ENCODE measurements at regions not wholly inside any gene's neighbourhood (a gene's known extent, or its start where the extent isn't known, plus 50 kb on each side); places are given as distances from the start of the nearest gene placed in this dataset.

GRCh38 chr1:60170709-60171108 is 97.1 kb upstream of the C1orf87 start:
- no peak for TF ChIP-seq EP300 (conservative IDR thresholded peaks at IDR 0.05; ENCODE audit: poor library complexity, severe bottlenecking)
- no peak for TF ChIP-seq RAD21 (conservative IDR thresholded peaks at IDR 0.05)
- no peak for TF ChIP-seq TAF1 (IDR thresholded peaks at IDR 0.05; ENCODE audit: low read depth)
- TF ChIP-seq EZH2 (IDR thresholded peaks at IDR 0.05; ENCODE audit: borderline replicate concordance, insufficient read depth, low read length, poor library complexity, severe bottlenecking) = no peak
- TF ChIP-seq, protein P1, sequence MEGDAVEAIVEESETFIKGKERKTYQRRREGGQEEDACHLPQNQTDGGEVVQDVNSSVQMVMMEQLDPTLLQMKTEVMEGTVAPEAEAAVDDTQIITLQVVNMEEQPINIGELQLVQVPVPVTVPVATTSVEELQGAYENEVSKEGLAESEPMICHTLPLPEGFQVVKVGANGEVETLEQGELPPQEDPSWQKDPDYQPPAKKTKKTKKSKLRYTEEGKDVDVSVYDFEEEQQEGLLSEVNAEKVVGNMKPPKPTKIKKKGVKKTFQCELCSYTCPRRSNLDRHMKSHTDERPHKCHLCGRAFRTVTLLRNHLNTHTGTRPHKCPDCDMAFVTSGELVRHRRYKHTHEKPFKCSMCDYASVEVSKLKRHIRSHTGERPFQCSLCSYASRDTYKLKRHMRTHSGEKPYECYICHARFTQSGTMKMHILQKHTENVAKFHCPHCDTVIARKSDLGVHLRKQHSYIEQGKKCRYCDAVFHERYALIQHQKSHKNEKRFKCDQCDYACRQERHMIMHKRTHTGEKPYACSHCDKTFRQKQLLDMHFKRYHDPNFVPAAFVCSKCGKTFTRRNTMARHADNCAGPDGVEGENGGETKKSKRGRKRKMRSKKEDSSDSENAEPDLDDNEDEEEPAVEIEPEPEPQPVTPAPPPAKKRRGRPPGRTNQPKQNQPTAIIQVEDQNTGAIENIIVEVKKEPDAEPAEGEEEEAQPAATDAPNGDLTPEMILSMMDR (IDR thresholded peaks at IDR 0.05; ENCODE audit: poor library complexity, severe bottlenecking) = no peak
- TF ChIP-seq SMC3 (conservative IDR thresholded peaks at IDR 0.05; ENCODE audit: poor library complexity) = no peak
- no peak for TF ChIP-seq POLR2AphosphoS5 (IDR thresholded peaks at IDR 0.05)
- no peak for TF ChIP-seq MXI1 (conservative IDR thresholded peaks at IDR 0.05; ENCODE audit: poor library complexity, severe bottlenecking)
- no peak for TF ChIP-seq REST (IDR thresholded peaks at IDR 0.05; ENCODE audit: borderline replicate concordance)

DNA sequence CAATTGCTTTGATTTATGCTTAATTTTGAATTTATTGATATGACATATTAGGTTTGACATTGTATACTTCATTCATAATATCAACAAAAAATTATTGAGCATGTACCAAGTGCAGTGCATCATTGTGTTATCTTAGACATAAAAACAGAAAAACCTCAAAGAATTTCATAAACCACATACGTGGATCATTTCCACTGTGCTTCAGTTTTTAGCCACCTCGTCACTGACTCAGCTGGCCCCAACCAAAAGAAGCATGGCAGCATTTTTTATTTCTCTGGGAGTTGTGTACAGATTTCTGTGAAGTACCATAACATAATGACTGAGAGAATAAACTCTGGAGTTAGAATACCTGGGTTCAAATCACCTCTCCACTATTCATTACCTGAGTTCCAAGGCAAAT is 95.6 kb upstream of the C1orf87 start:
- Histone ChIP-seq H3K9me2 (ENCODE audit: insufficient read depth, low read length) (no peaks in the 10 kb centered on the region), H3K9me3 (ENCODE audit: low read length) (no peaks in the 10 kb centered on the region), H3K27me3 (ENCODE audit: insufficient read depth, low read depth, low read length) (no peaks in the 10 kb centered on the region), H3K4me3 (ENCODE audit: low read length) (no peak overlapping the region), H3K4me2 (ENCODE audit: low read length) (no peak overlapping the region), H3K79me2 (replicated peaks; ENCODE audit: insufficient read depth, low read length) (no peaks in the 10 kb centered on the region), H3K36me3 (ENCODE audit: insufficient read depth, low read length) (no peaks in the 10 kb centered on the region), H2AFZ (ENCODE audit: low read depth, low read length) (no peak overlapping the region), H3K9ac (ENCODE audit: low read length) (no peak overlapping the region), H3F3A (ENCODE audit: insufficient read depth, low read length, poor library complexity, severe bottlenecking) (no peaks in the 10 kb centered on the region), H4K20me1 (ENCODE audit: insufficient read depth) (no peaks in the 10 kb centered on the region), H3K27ac (ENCODE audit: low read length) (no peak overlapping the region)
- TF ChIP-seq RAD21 (conservative IDR thresholded peaks at IDR 0.05) (no peak), REST (IDR thresholded peaks at IDR 0.05; ENCODE audit: borderline replicate concordance) (no peak), MXI1 (conservative IDR thresholded peaks at IDR 0.05; ENCODE audit: poor library complexity, severe bottlenecking) (no peak), SMC3 (conservative IDR thresholded peaks at IDR 0.05; ENCODE audit: poor library complexity) (no peak), POLR2AphosphoS5 (IDR thresholded peaks at IDR 0.05) (no peak), EZH2 (IDR thresholded peaks at IDR 0.05; ENCODE audit: borderline replicate concordance, insufficient read depth, low read length, poor library complexity, severe bottlenecking) (no peak), EP300 (conservative IDR thresholded peaks at IDR 0.05; ENCODE audit: poor library complexity, severe bottlenecking) (no peak), TAF1 (IDR thresholded peaks at IDR 0.05; ENCODE audit: low read depth) (no peak)
- TF ChIP-seq, protein P1 (IDR thresholded peaks at IDR 0.05; ENCODE audit: poor library complexity, severe bottlenecking) = no peak

More at GRCh38 chr1:60170709-60171108, 97.1 kb upstream of the C1orf87 start:
- no peak overlapping the region for H3K9ac ChIP-seq (ENCODE audit: low read length)
- H3K9me2 ChIP-seq (ENCODE audit: insufficient read depth, low read length) = no peaks in the 10 kb centered on the region
- no peaks in the 10 kb centered on the region for H3K79me2 ChIP-seq (replicated peaks; ENCODE audit: insufficient read depth, low read length)
- H2AFZ ChIP-seq (ENCODE audit: low read depth, low read length) = no peak overlapping the region
- H3K4me2 ChIP-seq (ENCODE audit: low read length) = no peak overlapping the region
- no peaks in the 10 kb centered on the region for H3K36me3 ChIP-seq (ENCODE audit: insufficient read depth, low read length)
- H3K27me3 ChIP-seq (ENCODE audit: insufficient read depth, low read depth, low read length) = no peaks in the 10 kb centered on the region
- H3K4me3 ChIP-seq (ENCODE audit: low read length) = no peak overlapping the region
- H3K9me3 ChIP-seq (ENCODE audit: low read length) = no peaks in the 10 kb centered on the region
- H3K27ac ChIP-seq (ENCODE audit: low read length) = no peak overlapping the region
- no peaks in the 10 kb centered on the region for H4K20me1 ChIP-seq (ENCODE audit: insufficient read depth)
- H3F3A ChIP-seq (ENCODE audit: insufficient read depth, low read length, poor library complexity, severe bottlenecking) = no peaks in the 10 kb centered on the region
